B cell (primary cell): ENCODE measurements at regions not wholly inside any gene's neighbourhood (a gene's known extent, or its start where the extent isn't known, plus 50 kb on each side); places are given as distances from the start of the nearest gene placed in this dataset.

Experiments used
- ATAC-seq: fragments of 200-7000 bp; cut with Tn5 transposase; one replicate; pipeline ENCODE4 v1.10.0; 2021; ENCODE audit warnings: low read depth, mild to moderate bottlenecking, moderate number of reproducible peaks, moderate library complexity
- CTCF ChIA-PET: fragments of 350-600 bp; sonication (Branson Sonifier 250); formaldehyde crosslinking; loops from one replicate; lab custom pipeline; 2021; ENCODE audit warnings: antibody characterized with exemption, inconsistent platforms; lab: Charles Lee
- POLR2A ChIA-PET: fragments of 350-600 bp; sonication (Branson Sonifier 250); formaldehyde crosslinking; loops from one replicate; lab custom pipeline; 2021; ENCODE audit warnings: antibody characterized with exemption; lab: Charles Lee
- DNase-seq: peaks from one replicate; pipeline ENCODE4 v3.0.0; 2013
- H2AFZ ChIP-seq: 2 replicates; pipeline ENCODE4 v1.6.1; 2012; ENCODE audit warnings: mild to moderate bottlenecking, low read depth, low read length; ENCODE audit not compliant: insufficient read depth, poor library complexity, severe bottlenecking
- H3K27ac ChIP-seq, 2 donors: 1 replicate in 1 of 2; 2 replicates in 1 of 2; pipeline ENCODE4 v1.5.1; 2012 to 2013; ENCODE audit warnings: low read length in 2 of 2, mild to moderate bottlenecking in 2 of 2, moderate library complexity in 1 of 2
- H3K27me3 ChIP-seq, 4 experiments: fragments of 200-600 bp in 1 of 4; sonication (generic) in 1 of 4; replicated peaks in 1 of 4; 1 replicate in 2 of 4; 2 replicates in 2 of 4; pipeline versions ENCODE4 v1.6.1 to v1.7.0; 2013 to 2016; ENCODE audit warnings: low read length in 3 of 4, mild to moderate bottlenecking in 2 of 4, mixed read lengths in 1 of 4, moderate library complexity in 1 of 4; ENCODE audit not compliant: insufficient read depth in 4 of 4, control insufficient read depth in 3 of 4; ENCODE audit errors: control extremely low read depth in 1 of 4
- H3K36me3 ChIP-seq, 2 experiments: replicated peaks in 1 of 2; 1 replicate in 1 of 2; 2 replicates in 1 of 2; pipeline versions ENCODE4 v1.6.1 to v1.7.1; 2013; ENCODE audit warnings: low read length in 1 of 2; ENCODE audit not compliant: insufficient read depth in 2 of 2, control insufficient read depth in 1 of 2; ENCODE audit errors: control extremely low read depth in 1 of 2, extremely low read depth in 1 of 2
- H3K4me1 ChIP-seq, 2 donors: fragments of 200-600 bp in 1 of 2; sonication (generic) in 1 of 2; 1 replicate in 1 of 2; 2 replicates in 1 of 2; pipeline versions ENCODE4 v1.5.1 to v1.6.1; 2013 to 2017; ENCODE audit warnings: low read length in 2 of 2; ENCODE audit not compliant: control insufficient read depth in 2 of 2, insufficient read depth in 2 of 2
- H3K4me2 ChIP-seq: replicated peaks from 2 replicates; pipeline ENCODE3; 2012; ENCODE audit warnings: mild to moderate bottlenecking, low read depth, low read length; ENCODE audit not compliant: poor library complexity, severe bottlenecking
- H3K4me3 ChIP-seq, 5 experiments: fragments of 200-600 bp in 1 of 5; sonication (generic) in 1 of 5; 1 replicate in 3 of 5; 2 replicates in 2 of 5; pipeline versions ENCODE4 v1.5.1 to v1.7.0; 2011 to 2016; ENCODE audit warnings: low read length in 4 of 5, mild to moderate bottlenecking in 4 of 5, low read depth in 2 of 5, control low read depth in 1 of 5, moderate library complexity in 1 of 5; ENCODE audit not compliant: insufficient read depth in 1 of 5; ENCODE audit errors: control extremely low read depth in 1 of 5, extremely low read depth in 1 of 5
- H3K79me2 ChIP-seq: fragments of 200-600 bp; sonication (generic); one replicate; pipeline ENCODE4 v1.6.0; 2016; ENCODE audit warnings: low read length; ENCODE audit not compliant: control insufficient read depth, insufficient read depth
- H3K9ac ChIP-seq: fragments of 200-600 bp; sonication (generic); 2 replicates; pipeline ENCODE4 v1.6.1; 2017; ENCODE audit warnings: mild to moderate bottlenecking, low read length, moderate library complexity
- H3K9me3 ChIP-seq, 3 donors: one replicate each; pipeline versions ENCODE4 v1.6.1 to v1.7.1; 2013; ENCODE audit warnings: low read length in 2 of 3; ENCODE audit not compliant: control insufficient read depth in 2 of 3, insufficient read depth in 1 of 3; ENCODE audit errors: control extremely low read depth in 1 of 3
- H4K20me1 ChIP-seq: 2 replicates; pipeline ENCODE4 v1.6.0; 2012; ENCODE audit warnings: mild to moderate bottlenecking, low read length; ENCODE audit not compliant: insufficient read depth, control insufficient read depth, poor library complexity, severe bottlenecking
- H3K27ac Mint-ChIP-seq: one replicate; pipeline ENCODE4 v1.8.0; 2021; ENCODE audit warnings: mixed read lengths
- H3K27me3 Mint-ChIP-seq: one replicate; pipeline ENCODE4 v1.8.0; 2021; ENCODE audit warnings: mixed read lengths
- H3K4me1 Mint-ChIP-seq: one replicate; pipeline ENCODE4 v1.8.0; 2021; ENCODE audit warnings: mixed read lengths
- H3K4me3 Mint-ChIP-seq: one replicate; pipeline ENCODE4 v1.8.0; 2021; ENCODE audit warnings: mixed read lengths
- H3K9me3 Mint-ChIP-seq: one replicate; pipeline ENCODE4 v1.8.0; 2022; ENCODE audit warnings: mixed read lengths; ENCODE audit not compliant: insufficient read depth
- EZH2 ChIP-seq: IDR thresholded peaks from 2 replicates; pipeline ENCODE4 v1.6.1; 2012; ENCODE audit warnings: borderline replicate concordance, low read depth, mild to moderate bottlenecking, moderate library complexity, low read length; ENCODE audit not compliant: insufficient read depth, poor library complexity, severe bottlenecking
- WGBS: methylation state at CpG from one replicate; pipeline ENCODE4 v1.1.5; 2013; ENCODE audit warnings: missing lambda C conversion rate; ENCODE audit not compliant: insufficient coverage; 5-methylcytosine and 5-hydroxymethylcytosine counted together
- intact Hi-C: fragments of 100-400 bp; cut with micrococcal nuclease; formaldehyde crosslinking; loops from one replicate; pipeline ENCODE4 v1.10.0; 2022
- TF ChIP-seq, protein P1 (sequence below): fragments of 200-600 bp; IDR thresholded peaks from one replicate; pipeline ENCODE4 v1.8.0; 2022; ENCODE audit warnings: antibody characterized with exemption, mild to moderate bottlenecking

DNA sequence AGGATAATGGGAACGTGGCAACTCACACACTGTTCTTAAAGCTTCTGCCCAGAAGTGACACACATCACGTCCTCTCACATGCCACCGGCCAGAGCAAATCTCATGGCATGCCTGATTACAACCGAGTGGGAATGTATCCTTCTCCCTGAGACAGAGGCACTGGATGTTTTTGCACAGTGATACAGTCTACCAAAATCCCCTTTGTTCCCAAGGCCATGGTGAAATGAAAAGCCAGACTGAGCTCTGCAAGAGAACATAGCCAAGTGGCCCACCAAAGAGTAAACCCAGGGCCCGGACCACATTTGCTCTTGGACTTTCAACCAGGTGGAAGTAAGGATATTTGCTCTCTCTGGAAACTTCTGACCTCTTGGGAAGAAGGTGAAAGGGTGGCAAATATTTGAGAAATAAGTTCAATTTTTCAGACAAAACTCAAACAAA lies 186.2 kb upstream of the STT3B start:
- no peak overlapping the region for H3K27ac ChIP-seq
- no peak overlapping the region for H3K4me3 Mint-ChIP-seq
- WGBS = 94% methylated on average over 4 of the region's 5 CpGs
- H3K9ac ChIP-seq = no peak overlapping the region
- H3K4me1 Mint-ChIP-seq = no peaks in the 10 kb centered on the region
- H4K20me1 ChIP-seq = no peaks in the 10 kb centered on the region
- H3K4me3 ChIP-seq = no peak overlapping the region
- intact Hi-C loops = no loop called here
- H3K79me2 ChIP-seq = no peaks in the 10 kb centered on the region
- no peak overlapping the region for H3K4me2 ChIP-seq
- no peak for ATAC-seq
- H3K27me3 Mint-ChIP-seq = peaks cover 3% of the 10 kb centered on the region
- H3K27ac Mint-ChIP-seq = no peak overlapping the region
- H3K27me3 ChIP-seq = no peaks in the 10 kb centered on the region
- TF ChIP-seq, protein P1, sequence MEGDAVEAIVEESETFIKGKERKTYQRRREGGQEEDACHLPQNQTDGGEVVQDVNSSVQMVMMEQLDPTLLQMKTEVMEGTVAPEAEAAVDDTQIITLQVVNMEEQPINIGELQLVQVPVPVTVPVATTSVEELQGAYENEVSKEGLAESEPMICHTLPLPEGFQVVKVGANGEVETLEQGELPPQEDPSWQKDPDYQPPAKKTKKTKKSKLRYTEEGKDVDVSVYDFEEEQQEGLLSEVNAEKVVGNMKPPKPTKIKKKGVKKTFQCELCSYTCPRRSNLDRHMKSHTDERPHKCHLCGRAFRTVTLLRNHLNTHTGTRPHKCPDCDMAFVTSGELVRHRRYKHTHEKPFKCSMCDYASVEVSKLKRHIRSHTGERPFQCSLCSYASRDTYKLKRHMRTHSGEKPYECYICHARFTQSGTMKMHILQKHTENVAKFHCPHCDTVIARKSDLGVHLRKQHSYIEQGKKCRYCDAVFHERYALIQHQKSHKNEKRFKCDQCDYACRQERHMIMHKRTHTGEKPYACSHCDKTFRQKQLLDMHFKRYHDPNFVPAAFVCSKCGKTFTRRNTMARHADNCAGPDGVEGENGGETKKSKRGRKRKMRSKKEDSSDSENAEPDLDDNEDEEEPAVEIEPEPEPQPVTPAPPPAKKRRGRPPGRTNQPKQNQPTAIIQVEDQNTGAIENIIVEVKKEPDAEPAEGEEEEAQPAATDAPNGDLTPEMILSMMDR = no peak
- TF ChIP-seq EZH2 = no peak
- no peaks in the 10 kb centered on the region for H3K36me3 ChIP-seq
- no peak for DNase-seq
- H3K9me3 Mint-ChIP-seq = no peaks in the 10 kb centered on the region
- H3K4me1 ChIP-seq = no peaks in the 10 kb centered on the region
- H3K9me3 ChIP-seq = no peaks in the 10 kb centered on the region
- no peak overlapping the region for H2AFZ ChIP-seq
- ChIA-PET POLR2A (no interaction called here), CTCF (no interaction called here)

DNA sequence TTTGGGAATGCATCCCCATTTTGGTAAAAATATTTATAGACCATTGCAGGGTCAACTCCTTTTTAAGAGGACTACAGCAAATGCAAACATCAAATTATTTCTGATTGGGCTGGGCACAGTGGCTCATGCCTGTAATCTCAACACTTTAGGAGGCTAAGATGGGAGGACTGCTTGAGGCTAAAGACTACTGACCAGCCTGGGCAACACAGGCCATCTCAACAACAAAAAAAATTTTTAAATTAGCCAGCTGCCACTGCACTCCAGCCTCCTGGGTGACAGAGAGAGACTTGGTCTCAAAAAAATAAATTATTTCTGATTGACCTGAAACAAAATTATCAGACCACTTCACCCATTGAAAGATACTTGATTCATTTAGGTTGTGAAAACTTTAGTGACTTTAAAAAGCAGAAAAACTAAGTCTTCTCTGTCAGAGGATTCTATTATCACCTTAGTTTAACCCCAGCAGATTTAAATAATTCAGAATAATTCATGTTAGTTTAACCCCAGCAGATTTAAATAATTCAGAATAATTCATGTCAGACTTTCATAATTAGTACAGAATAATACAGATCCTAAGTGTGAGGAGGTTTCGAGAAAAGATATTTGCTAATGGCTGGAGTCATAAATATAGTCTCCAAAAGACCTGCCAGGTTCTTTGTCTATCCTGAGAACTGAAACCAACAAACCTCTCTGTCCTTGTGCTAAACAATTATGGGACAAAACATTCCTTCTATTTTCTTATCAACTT lies 183.6 kb upstream of the STT3B start:
- H3K4me2 ChIP-seq = no peak overlapping the region
- H3K36me3 ChIP-seq = no peaks in the 10 kb centered on the region
- no peaks in the 10 kb centered on the region for H3K27me3 ChIP-seq
- POLR2A ChIA-PET = no interaction called here
- DNase-seq (no peak), ATAC-seq (no peak)
- Mint-ChIP-seq H3K9me3 (no peaks in the 10 kb centered on the region), H3K27me3 (peaks cover 4% of the 10 kb centered on the region), H3K4me3 (no peak overlapping the region), H3K4me1 (no peaks in the 10 kb centered on the region), H3K27ac (no peak overlapping the region)
- no peak overlapping the region for H3K9ac ChIP-seq
- TF ChIP-seq, protein P1 = no peak
- TF ChIP-seq EZH2 = no peak
- intact Hi-C loops = no loop called here
- no peak overlapping the region for H3K4me3 ChIP-seq
- WGBS = no CpG with 5 or more reads among the region's 1 CpG
- no peak overlapping the region for H2AFZ ChIP-seq
- CTCF ChIA-PET = no interaction called here
- no peak overlapping the region for H3K27ac ChIP-seq
- no peaks in the 10 kb centered on the region for H4K20me1 ChIP-seq
- H3K4me1 ChIP-seq = no peaks in the 10 kb centered on the region
- H3K79me2 ChIP-seq = no peaks in the 10 kb centered on the region
- H3K9me3 ChIP-seq = no peaks in the 10 kb centered on the region
